Endometrium (tissue), 2 donors: ENCODE measurements at regions not wholly inside any gene's neighbourhood (a gene's known extent, or its start where the extent isn't known, plus 50 kb on each side); places are given as distances from the start of the nearest gene placed in this dataset.
"Not testable (repeated sequence)": the region's sequence is repeated elsewhere in the genome, so short reads cannot be mapped to it uniquely, and the experiment has no call there.

Experiments used
- FAIRE-seq: peaks from 2 replicates; lab custom pipeline; 2012; peaks lifted over from hg19 to GRCh38; lab: Jason Lieb, UNC
- donor health status: control.
- donor health status: control.

DNA sequence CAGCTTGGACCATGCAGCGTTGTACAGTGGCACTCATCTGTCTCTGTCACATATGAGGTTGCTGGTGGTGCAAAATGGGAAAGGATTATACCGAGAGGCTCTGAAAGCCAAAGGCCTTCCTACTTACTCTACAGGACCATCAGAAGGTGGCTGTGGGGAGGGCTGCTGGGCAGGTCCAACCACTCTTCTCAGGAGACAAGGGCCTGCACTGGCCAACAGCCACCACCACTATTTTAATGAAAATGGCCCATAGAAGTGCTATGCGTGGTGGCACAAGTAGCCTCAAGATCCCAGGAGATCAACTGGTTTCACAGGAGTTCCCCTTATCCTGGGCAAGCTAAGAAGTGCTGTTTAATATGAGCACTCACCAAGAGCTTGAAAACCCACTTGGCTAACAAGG is 52.3 kb downstream of the MRPL57 start:
- FAIRE-seq: no peak

DNA sequence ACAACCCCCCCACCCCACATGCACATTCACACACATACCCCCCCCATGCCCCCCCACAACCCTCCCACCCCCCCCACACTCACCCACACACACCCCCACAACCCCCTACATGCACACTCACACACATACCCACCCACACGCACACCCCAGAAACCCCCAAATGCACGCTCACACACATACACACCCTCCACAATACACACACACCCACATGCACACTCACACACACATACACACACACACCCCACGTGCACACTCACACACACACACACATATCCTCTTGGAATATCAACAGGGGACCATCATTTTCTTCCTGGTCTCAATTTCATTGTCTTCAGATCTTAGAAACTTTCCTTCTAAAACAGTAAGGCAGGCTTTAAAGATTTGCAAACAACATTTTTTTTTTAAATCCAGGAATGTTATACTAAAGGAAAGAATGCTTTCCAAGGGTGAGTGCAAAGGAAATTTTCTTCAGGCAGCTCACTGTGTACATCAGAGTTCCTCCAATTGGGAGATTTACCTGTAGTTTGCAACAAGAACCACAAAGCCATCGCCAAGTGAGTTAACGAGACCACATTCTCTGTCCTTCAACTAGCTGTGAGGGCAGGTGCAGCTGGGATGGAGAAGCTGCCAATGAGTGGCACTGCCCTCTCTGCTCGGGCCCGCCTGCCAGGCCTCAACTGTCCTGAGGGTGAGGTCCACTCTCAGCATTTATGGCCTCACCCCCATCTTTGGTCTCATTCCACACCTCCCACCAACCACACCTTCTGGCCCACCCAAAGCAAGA is 53.0 kb downstream of the MRPL57 start:
- FAIRE-seq: no peak

DNA sequence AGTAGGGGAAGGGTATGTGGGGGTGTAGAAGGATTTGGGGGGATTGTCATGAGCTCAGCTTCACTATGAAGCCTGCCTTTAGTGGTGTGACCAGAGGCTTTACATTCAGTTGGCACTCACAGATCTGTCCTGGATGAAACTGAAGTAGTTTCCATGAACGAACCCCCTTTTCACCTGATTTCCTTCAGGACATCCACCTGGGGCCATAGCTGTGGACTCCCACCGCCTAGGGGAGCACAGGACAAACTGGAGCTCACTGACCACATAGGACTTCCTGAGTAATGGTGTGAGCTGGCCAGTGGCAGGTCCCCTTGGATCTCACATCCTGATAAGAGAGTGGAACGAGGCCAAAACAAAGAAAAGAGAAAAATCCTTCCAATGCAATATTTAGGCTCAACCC is 54.1 kb downstream of the MRPL57 start:
- no peak for FAIRE-seq

DNA sequence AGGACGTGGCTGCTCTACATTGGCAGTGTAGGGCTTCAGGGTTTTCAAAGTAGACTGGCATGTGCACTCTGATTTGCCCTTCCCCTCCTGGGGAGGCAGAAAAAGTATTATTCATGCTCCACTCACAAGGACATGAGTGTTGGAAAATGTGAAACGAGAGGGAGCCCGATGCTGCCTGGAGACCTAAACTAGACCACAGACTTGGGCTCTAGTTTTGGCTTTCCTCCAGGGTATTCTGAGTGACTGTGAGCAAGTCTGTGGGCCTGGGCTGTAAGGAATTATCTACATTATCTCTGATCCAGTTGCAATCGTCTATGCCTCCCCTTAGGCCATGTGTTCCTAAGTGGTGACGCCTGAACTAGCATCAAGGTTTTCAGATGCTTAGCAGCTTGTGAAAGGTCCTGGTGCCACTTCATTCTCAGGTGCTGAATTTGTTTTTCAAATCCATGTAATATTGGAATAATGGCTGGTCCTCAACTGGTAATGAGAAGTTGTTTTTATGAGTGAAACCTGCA is 55.0 kb downstream of the MRPL57 start:
- no peak for FAIRE-seq

DNA sequence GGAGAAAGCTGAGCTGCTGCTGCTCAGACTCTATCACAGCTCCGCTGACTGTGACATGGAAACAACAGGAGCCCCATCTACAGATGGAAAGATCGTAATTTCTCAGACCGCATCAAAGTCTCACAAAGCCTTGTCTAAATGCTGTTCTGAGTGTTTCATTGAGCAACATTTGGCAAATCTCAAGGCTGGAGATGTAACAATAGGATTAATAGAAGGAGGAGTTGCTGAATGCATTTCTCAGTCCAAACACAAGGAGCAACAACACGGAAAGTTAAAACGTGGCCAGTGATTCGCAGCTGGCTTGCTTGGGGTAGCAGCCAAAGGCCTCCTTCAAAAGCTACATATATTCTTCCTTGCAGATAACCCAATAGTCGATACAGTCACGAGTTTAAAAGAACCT is 55.7 kb downstream of the MRPL57 start:
- no peak for FAIRE-seq

DNA sequence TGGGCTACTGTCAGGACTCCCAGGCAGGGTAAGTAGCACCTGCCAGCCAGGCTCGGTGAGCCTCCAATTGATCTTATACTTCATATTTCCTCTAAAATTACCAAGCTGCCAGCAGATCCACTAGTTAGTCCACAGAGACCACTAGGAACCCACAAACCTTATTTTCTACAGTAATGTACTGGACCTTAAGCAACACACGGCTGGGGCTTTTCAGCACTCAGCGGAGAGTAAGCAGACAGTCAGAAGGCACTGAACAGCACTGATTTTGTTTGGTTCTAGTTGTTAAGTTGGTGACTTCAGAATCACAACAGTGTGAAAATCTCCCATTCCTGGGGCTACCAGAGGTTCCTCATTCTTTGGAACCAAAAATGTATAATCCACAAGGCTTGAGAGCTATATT is 56.1 kb downstream of the MRPL57 start:
- FAIRE-seq: no peak

DNA sequence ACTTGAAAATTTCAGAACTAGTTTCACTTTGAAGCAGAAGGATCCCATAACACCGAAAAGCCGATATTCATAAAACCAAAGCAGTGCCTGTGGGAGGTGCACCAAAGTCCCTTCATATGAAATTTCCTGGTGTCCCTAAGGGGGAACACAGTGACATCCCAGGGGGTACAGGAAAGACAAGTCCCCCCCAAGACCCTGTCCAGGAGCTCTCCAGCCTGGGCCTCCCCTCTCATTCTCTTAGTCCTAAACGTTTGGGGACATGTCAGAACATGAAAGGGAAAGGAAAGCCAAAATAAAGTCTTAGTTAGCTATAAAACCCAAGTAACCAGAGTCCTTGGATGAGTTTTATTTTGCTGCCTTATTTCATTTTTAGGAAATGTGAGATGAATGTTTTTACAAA is 56.6 kb downstream of the MRPL57 start:
- FAIRE-seq: no peak

DNA sequence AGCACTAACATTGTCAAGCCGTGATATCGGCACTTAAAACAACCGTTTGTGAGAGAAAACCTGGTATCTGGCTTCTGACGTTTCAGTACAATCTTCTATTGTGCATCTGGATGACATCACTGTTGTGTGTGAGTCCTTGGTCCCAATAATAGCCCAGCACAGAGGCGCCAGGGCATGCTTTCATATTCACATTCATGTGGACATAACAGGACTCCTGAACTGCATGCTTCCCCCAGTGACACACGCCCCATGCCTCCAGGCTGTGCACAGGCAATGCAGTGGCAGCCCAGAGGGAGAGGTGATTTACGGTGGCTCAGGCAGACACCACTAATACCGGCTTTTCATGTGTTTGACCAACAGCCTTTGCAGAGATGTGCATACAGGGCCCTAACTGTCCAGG is 58.1 kb downstream of the MRPL57 start:
- no peak for FAIRE-seq

DNA sequence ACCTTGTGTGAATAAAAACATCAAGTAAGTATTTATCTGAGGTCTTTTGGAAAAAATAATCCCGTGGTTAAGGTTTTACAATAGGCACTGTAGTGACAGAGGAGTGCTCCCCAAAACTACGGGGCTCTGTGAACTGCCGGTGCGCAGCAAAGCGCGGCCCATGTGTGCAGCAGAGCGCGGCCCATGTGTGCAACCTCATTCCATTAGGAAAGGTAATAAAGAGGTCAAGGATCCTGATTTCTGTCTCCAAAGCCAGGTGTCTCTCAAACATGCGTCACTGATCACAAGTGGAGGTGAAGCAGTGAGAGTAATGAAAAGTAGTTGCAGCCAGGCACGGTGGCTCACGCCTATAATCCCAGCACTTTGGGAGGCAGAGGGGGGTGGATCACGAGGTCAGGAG is 58.7 kb downstream of the MRPL57 start:
- FAIRE-seq: no peak

DNA sequence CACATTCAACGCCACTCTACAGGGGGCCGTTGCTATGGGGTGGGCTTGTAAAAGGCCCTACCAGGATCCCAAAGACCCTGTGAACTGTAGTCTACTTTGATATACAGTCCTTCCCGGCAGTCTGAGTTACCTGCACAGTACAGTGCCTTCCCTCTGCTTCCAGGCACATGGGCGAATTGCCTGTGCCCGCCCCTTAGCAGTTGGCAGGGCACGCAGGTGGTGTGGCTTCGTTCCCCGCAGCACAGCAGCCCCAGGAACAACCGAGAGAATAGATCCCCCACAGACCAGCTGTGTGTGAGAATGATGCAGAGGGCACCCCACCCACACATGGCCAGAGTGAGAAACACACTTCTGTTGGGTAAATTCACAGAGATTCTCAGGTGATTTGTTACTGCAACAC is 60.6 kb downstream of the MRPL57 start:
- no peak for FAIRE-seq

DNA sequence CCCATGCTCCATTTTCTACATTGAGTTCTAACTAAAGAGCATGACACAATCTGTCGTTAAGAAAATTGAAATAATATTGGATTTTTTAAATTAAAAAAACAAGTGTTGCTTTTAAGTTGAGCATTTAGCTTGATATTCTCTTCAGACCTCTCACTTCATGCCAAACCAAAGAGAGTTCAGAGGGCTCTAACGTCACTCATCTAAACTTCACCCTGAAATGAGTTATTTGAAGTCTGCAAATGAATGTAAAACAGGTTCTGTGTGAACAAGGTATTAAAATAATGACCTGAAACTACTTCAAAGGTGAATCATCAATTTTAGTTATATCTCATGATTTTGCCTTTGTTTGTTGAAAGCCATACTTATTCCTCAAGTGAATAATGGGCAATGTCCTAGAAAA is 61.8 kb downstream of the MRPL57 start:
- FAIRE-seq: no peak

DNA sequence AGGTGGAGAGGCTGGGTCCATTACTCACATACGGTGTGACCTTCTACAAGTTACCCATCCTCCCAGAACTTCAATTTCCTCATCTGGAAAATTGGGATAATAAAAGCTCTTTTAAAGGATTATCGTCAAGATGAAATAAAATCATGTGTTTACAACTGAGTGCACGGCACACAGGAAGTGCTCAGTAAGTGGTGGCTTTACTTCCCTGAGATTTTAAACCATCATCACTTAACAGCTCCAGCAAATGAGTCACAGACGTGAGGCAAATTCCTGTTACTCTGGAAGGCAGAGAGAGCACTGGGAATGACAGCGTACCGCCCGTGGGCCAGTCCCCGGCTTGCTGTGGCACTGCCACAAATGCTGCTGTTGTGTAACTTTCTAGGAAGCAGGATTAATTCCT is 64.1 kb downstream of the MRPL57 start:
- FAIRE-seq: no peak

DNA sequence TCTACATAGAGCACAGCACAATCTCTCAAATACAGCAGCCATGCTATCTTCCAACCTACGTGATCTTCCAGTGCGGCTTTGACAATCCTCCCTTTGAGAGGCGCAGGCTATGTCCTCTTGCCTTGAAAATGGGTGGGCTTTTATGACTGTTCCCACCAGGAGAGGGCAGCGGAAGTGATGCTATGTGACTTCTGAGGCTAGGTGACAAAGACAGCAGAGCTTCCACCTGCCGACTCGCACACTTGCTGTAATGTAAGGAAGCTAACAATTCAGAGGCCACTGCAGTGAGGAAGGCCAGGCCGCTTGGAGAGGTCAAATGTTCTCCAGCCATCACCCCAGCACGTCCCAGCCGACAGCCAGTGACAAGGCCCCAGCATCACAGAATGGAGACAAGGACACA is 65.8 kb downstream of the MRPL57 start:
- no peak for FAIRE-seq

DNA sequence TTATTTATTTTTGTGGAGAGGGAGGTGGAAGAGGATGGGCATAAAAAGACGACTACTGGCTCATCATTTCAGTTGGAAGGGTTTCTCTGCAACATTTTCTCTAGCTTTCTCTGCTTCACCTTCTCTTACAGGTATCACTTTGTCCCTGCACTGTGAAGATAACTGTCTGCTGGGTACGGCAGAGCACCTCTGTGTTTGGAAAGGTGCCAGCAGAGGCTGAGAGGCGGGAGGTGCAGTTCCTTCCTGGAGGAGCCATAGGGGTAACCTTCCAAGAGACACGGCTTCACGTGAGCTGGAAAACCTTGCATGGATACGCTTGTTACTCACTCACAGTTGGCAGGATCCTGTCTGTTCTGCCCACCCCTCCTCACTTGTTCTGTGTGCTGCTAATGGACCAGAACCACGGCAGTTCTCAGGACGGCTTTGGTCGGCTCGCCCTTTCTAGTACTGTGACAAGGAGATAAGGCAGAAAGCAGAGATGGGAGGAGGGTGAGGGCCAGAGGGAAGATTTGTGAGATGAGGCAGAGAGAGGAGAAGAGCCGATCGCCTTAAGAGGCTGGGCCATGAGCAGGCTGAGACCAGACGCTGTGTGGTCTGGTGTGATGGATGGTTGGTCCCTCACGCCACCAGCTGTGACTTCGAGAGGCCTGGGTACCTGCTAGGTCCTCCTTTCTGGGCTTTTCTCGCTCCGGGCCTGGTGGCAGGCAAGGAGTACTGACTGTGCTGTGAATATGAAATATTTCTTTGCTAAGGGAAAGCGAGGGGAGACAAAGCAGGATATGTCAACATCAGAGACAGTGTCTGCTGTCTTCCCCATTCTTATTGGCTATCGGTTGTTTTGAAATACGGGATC is 66.8 kb downstream of the MRPL57 start:
- no peak for FAIRE-seq

DNA sequence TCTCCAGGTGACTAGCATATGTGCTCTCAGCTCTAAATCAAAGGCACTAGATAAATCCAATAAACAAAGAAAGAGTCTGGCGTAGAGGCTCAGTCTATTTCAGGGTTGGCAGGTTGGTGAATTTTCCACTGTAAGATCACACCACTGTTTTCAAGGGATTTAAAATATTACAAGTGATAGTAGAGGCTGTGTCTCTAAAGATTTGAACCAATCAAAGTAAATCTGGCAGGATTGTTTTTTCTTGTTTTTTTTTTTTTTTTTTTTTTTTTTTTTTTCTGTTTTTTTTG is 67.4 kb downstream of the MRPL57 start:
- not testable (repeated sequence) for FAIRE-seq

DNA sequence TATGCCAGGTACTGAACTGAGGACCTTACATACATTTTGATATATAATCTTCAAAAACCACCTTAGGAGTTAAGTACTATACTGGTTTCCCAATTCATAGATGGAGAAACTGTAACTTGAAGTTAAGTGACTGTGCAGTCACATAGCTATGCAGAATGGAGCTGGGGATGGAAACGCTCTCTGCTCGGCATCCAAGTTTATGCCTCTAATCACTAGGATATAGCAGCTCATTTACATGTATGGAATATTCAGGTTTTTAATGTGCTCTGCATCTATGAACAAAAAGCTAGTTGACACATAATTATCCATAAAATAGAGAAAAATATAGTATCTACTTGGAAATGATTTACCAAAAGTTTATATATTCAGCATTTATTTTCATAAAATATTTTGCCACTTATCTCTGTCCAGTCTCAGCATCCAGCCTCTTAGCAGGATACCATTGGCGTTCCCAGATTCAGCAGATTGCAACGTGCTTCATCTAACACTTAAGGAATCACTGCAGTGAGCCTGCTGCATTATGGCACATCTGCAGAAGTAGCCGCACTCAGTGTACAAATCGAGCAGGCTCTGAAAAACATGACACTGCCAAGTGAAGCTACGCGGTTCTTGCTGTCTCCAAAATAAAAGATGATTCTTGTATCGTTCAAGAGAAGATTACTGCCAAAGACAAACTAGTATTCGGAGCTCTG is 70.4 kb downstream of the MRPL57 start:
- FAIRE-seq: no peak

DNA sequence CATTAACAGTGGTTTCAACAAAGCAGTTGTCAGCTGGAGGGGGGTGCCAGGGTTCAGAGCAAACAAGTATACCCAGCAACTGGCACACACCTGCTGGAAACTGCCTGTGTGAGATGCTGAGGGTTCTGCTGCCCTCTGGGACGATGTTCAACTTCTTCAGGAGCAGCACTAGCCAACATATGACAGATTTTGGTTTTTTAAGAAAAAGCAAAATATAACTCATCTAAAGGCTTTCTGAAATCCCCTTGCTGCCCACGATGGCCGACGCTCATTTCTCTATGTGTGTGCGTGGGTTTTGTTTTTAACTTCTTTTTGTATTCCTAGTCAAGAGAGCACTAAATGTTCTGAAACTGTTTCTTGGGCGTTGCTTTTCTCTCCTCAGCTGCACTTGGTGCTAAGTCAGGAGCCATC is 79.9 kb downstream of the MRPL57 start:
- FAIRE-seq: no peak

DNA sequence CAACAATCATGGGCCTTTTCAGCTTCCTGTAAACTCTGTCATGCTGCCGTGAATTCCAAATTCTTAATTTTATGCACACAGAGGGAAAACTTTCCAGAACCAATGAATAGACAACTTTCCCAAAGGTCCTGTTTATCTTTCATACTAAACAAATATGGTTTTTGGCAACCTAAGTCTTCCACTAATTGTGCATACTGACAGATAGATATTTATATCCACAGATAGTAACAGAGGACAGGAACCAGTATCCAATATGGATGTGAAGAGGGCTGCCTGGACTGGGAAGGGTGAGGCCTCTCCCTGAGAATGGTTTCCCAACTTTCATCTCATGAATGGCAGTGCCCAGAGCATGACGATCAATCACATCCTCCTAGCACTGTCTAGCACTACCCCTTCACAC is 80.4 kb downstream of the MRPL57 start:
- FAIRE-seq: no peak

DNA sequence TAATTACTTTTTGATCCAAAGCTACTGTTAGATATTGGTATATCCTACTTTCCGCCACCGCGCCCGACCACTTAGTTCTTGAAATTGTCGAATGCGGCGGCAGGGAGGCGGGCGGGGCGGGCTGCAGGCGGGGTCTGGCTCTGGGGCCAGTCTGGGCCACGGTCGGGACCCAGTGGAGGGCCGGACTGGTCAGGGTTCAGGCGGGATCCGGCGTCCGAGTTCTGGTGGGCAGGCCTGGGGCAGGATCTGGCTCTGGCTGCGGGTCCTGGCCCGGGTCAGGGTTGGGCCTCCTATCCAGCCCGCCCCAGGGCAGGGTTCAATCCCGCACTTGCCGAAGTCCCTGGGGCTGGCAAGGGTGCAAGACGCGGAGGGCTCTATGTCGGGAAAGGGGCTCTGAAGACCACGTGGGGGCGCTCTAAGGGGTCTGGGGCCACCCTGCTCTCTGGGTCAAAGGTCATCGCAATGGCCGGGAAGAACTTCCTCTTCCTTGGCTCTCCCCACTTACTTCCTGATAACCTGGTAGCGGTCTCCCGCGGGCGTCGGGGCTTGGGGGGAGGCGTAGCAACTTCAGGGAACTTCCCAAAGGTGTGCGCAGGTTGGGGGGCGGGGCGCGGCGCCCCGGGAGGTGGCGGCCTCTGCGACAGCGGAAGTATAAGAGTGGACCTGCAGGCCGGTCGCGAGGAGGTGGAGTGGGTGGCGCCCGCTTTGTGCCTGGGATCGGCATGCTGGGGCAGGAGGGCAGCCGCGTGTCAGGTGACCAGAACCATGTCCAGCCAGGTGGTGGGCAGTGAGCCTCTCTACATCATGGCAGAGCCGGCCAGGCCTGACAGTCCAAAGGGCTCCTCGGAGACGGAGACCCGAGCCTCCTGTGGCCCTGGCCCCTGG is 83.4 kb downstream of the MRPL57 start:
- FAIRE-seq: no peak

DNA sequence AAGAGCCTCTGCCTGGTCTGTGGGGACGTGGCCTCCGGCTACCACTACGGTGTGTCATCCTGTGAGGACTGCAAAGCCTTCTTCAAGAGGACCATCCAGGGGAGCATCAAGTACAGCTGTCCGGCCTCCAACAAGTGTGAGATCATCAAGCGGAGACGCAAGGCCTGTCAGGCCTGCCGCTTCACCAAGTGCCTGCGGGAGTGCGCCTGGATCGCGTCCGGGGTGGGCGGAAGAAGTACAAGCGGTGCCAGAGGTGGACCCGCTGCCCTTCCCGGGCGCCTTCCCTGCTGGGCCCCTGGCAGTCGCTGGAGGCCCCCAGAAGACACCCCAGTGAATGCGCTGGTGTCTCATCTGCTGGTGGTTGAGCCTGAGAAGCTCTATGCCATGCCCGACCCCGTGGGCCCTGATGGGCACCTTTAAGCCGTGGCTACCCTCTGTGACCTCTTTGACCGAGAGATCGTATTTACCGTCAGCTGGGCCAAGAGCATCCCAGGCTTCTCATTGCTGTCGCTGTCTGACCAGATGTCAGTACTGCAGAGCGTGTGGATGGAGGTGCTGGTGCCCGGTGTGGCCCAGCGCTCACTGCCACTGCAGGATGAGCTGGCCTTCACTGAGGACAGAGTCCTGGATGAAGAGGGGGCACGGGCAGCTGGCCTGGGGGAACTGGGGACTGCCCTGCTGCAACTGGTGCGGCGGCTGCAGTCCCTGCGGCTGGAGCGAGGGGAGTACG is 84.3 kb downstream of the MRPL57 start:
- FAIRE-seq: not testable (repeated sequence)

DNA sequence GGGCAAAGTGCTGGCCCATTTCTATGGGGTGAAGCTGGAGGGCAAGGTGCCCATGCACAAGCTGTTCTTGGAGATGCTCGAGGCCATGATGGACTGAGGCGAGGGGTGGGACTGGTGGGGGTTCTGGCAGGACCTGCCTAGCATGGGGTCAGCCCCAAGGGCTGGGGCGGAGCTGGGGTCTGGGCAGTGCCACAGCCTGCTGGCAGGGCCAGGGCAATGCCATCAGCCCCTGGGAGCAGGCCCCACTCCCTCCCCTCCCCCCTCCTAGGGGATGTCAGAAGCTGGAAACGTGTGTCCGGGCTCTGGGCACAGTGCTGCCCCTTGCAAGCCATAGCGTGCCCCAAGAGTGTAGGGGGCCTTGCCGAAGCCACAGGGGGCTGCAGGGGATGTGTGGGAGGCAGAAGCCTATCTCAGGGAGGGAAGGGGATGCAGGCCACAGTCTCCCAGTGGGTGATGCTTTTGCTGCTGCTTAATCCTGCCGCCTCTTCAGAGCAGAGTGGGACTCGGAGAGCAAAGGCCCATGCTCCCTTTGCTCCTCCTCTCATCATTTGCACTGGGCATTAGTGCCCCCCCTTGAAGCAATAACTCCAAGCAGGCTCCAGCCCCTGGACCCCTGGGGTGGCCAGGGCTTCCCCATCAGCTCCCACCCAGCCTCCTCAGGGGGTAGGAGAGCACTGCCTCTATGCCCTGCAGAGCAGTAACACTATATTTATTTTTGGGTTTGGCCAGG is 85.2 kb downstream of the MRPL57 start:
- not testable (repeated sequence) for FAIRE-seq
